ENCODE measurements at regions not wholly inside any gene's neighbourhood (a gene's known extent, or its start where the extent isn't known, plus 50 kb on each side); places are given as distances from the start of the nearest gene placed in this dataset.

GRCh38 chr20:19141998-19142397 lies 70.4 kb upstream of the SLC24A3 start:
- Histone ChIP-seq H3K9me3 (ENCODE audit: low read depth, low read length) (no peaks in the 10 kb centered on the region), H3K27ac (no peak overlapping the region), H3K9ac (ENCODE audit: insufficient read length) (no peak overlapping the region), H3K4me3 (no peak overlapping the region), H3K36me3 (ENCODE audit: insufficient read depth, low read length) (no peaks in the 10 kb centered on the region)
- TF ChIP-seq POLR2AphosphoS5 (IDR thresholded peaks at IDR 0.05; ENCODE audit: borderline replicate concordance, low read depth, low read length) (no peak), EZH2 (IDR thresholded peaks at IDR 0.05) (no peak), FOXP2 (optimal IDR thresholded peaks at IDR 0.05; ENCODE audit: control extremely low read depth, extremely low read length, insufficient read depth) (no peak)
- DNase-seq (ENCODE audit: low read depth, low spot score): no peak

- no peak for DNase-seq (ENCODE audit: low read depth, low spot score)
- Histone ChIP-seq H3K9me3 (ENCODE audit: low read depth, low read length) (no peaks in the 10 kb centered on the region), H3K36me3 (ENCODE audit: insufficient read depth, low read length) (no peaks in the 10 kb centered on the region), H3K9ac (ENCODE audit: insufficient read length) (no peak overlapping the region), H3K4me3 (no peak overlapping the region), H3K27ac (no peak overlapping the region)
- TF ChIP-seq EZH2 (IDR thresholded peaks at IDR 0.05) (no peak), POLR2AphosphoS5 (IDR thresholded peaks at IDR 0.05; ENCODE audit: borderline replicate concordance, low read depth, low read length) (no peak), FOXP2 (optimal IDR thresholded peaks at IDR 0.05; ENCODE audit: control extremely low read depth, extremely low read length, insufficient read depth) (no peak)
These were observed 68.6 kb upstream of the SLC24A3 start for GRCh38 chr20:19143890-19144289.

DNA sequence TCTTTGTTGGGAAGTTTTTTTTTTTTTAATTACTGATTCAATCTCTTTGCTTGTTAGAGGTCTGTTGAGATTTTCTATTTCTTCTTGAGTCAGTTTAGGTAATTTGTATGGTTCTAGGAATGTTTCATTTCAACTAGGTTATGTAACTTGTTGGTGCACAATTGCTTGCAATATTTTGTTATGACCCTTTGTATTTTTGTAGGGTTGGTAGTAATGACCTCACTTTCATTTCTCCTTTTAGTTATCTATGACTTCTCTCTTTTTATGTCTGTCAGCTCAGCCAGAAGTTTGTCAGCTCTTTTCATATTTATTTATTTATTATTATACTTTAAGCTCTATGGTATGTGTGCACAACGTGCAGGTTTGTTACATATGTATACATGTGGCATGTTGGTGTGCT lies 51.1 kb upstream of the SLC24A3 start:
- H3K27ac ChIP-seq: no peak overlapping the region
- no peaks in the 10 kb centered on the region for H3K9me3 ChIP-seq (ENCODE audit: low read depth, low read length)
- no peak for TF ChIP-seq POLR2AphosphoS5 (IDR thresholded peaks at IDR 0.05; ENCODE audit: borderline replicate concordance, low read depth, low read length)
- TF ChIP-seq FOXP2 (optimal IDR thresholded peaks at IDR 0.05; ENCODE audit: control extremely low read depth, extremely low read length, insufficient read depth): no peak
- TF ChIP-seq EZH2 (IDR thresholded peaks at IDR 0.05): no peak
- no peaks in the 10 kb centered on the region for H3K36me3 ChIP-seq (ENCODE audit: insufficient read depth, low read length)
- DNase-seq (ENCODE audit: low read depth, low spot score): no peak
- no peak overlapping the region for H3K4me3 ChIP-seq
- H3K9ac ChIP-seq (ENCODE audit: insufficient read length): no peak overlapping the region
